ENCODE measurements at regions not wholly inside any gene's neighbourhood (a gene's known extent, or its start where the extent isn't known, plus 50 kb on each side); places are given as distances from the start of the nearest gene placed in this dataset.

- Histone ChIP-seq H3K36me3 (ENCODE audit: insufficient read depth, low read length) (no peaks in the 10 kb centered on the region), H3K9ac (ENCODE audit: low read length) (no peak overlapping the region), H3K4me3 (ENCODE audit: low read length) (no peak overlapping the region), H3K9me3 (ENCODE audit: low read length) (no peaks in the 10 kb centered on the region), H3K27me3 (ENCODE audit: insufficient read depth, low read depth, low read length) (no peaks in the 10 kb centered on the region), H3K4me2 (ENCODE audit: low read length) (no peak overlapping the region), H2AFZ (ENCODE audit: low read depth, low read length) (no peak overlapping the region), H4K20me1 (ENCODE audit: insufficient read depth) (no peaks in the 10 kb centered on the region), H3F3A (ENCODE audit: insufficient read depth, low read length, poor library complexity, severe bottlenecking) (no peaks in the 10 kb centered on the region), H3K9me2 (ENCODE audit: insufficient read depth, low read length) (no peaks in the 10 kb centered on the region), H3K79me2 (replicated peaks; ENCODE audit: insufficient read depth, low read length) (no peaks in the 10 kb centered on the region), H3K27ac (ENCODE audit: low read length) (no peak overlapping the region)
- TF ChIP-seq EP300 (conservative IDR thresholded peaks at IDR 0.05; ENCODE audit: poor library complexity, severe bottlenecking) (no peak), SMC3 (conservative IDR thresholded peaks at IDR 0.05; ENCODE audit: poor library complexity) (no peak), RAD21 (conservative IDR thresholded peaks at IDR 0.05) (no peak), POLR2AphosphoS5 (IDR thresholded peaks at IDR 0.05) (no peak), EZH2 (IDR thresholded peaks at IDR 0.05; ENCODE audit: borderline replicate concordance, insufficient read depth, low read length, poor library complexity, severe bottlenecking) (no peak), CTCF (IDR thresholded peaks at IDR 0.05; ENCODE audit: poor library complexity, severe bottlenecking) (no peak), MXI1 (conservative IDR thresholded peaks at IDR 0.05; ENCODE audit: poor library complexity, severe bottlenecking) (no peak), TAF1 (IDR thresholded peaks at IDR 0.05; ENCODE audit: low read depth) (no peak), REST (IDR thresholded peaks at IDR 0.05; ENCODE audit: borderline replicate concordance) (no peak)
Measured at GRCh38 chr3:5563537-5564277, 376.2 kb downstream of the EDEM1 start.

GRCh38 chr3:5564278-5564666 lies 376.8 kb downstream of the EDEM1 start:
- H3K9ac ChIP-seq (ENCODE audit: low read length) = no peak overlapping the region
- no peaks in the 10 kb centered on the region for H4K20me1 ChIP-seq (ENCODE audit: insufficient read depth)
- no peak overlapping the region for H3K4me3 ChIP-seq (ENCODE audit: low read length)
- no peaks in the 10 kb centered on the region for H3K36me3 ChIP-seq (ENCODE audit: insufficient read depth, low read length)
- no peak overlapping the region for H2AFZ ChIP-seq (ENCODE audit: low read depth, low read length)
- H3F3A ChIP-seq (ENCODE audit: insufficient read depth, low read length, poor library complexity, severe bottlenecking) = no peaks in the 10 kb centered on the region
- no peaks in the 10 kb centered on the region for H3K9me2 ChIP-seq (ENCODE audit: insufficient read depth, low read length)
- H3K9me3 ChIP-seq (ENCODE audit: low read length) = no peaks in the 10 kb centered on the region
- no peaks in the 10 kb centered on the region for H3K79me2 ChIP-seq (replicated peaks; ENCODE audit: insufficient read depth, low read length)
- H3K27ac ChIP-seq (ENCODE audit: low read length) = no peak overlapping the region
- no peak overlapping the region for H3K4me2 ChIP-seq (ENCODE audit: low read length)
- no peak for TF ChIP-seq MXI1 (conservative IDR thresholded peaks at IDR 0.05; ENCODE audit: poor library complexity, severe bottlenecking)
- no peaks in the 10 kb centered on the region for H3K27me3 ChIP-seq (ENCODE audit: insufficient read depth, low read depth, low read length)
